ENCODE measurements at regions not wholly inside any gene's neighbourhood (a gene's known extent, or its start where the extent isn't known, plus 50 kb on each side); places are given as distances from the start of the nearest gene placed in this dataset.

DNA sequence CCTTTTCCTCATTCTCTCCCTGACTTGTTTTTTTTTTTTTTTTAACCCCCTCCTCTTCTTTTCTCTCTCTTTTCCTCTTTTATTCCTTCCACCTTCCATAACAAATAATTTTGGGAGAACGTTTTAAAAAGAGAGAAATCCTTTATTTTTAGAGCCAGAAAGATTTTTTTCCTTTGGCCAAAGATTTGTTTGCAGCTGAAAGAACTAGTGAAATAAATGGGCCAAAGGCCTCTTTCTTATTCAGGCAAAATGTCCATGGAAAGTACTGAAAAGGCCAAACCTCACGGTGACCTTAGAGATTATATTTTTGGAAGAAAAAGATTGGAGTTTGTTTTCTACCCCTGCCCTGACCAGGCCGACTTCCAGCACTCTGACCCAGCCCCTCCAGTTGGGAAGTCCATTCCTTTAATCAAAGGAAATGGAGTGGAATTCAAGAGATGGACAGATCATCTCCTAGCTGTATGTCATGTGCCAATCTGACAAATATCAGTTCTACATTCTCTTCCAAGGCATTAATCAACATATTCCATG lies 214.3 kb upstream of the ADAMTS9 start:
- TF ChIP-seq, protein P1, sequence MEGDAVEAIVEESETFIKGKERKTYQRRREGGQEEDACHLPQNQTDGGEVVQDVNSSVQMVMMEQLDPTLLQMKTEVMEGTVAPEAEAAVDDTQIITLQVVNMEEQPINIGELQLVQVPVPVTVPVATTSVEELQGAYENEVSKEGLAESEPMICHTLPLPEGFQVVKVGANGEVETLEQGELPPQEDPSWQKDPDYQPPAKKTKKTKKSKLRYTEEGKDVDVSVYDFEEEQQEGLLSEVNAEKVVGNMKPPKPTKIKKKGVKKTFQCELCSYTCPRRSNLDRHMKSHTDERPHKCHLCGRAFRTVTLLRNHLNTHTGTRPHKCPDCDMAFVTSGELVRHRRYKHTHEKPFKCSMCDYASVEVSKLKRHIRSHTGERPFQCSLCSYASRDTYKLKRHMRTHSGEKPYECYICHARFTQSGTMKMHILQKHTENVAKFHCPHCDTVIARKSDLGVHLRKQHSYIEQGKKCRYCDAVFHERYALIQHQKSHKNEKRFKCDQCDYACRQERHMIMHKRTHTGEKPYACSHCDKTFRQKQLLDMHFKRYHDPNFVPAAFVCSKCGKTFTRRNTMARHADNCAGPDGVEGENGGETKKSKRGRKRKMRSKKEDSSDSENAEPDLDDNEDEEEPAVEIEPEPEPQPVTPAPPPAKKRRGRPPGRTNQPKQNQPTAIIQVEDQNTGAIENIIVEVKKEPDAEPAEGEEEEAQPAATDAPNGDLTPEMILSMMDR (IDR thresholded peaks at IDR 0.05; ENCODE audit: insufficient read depth, low read depth, low read length, missing control alignments), result no peak
- H3K4me3 ChIP-seq (ENCODE audit: low read depth, low read length), result no peak overlapping the region
- no peak for DNase-seq (ENCODE audit: low read depth)

DNA sequence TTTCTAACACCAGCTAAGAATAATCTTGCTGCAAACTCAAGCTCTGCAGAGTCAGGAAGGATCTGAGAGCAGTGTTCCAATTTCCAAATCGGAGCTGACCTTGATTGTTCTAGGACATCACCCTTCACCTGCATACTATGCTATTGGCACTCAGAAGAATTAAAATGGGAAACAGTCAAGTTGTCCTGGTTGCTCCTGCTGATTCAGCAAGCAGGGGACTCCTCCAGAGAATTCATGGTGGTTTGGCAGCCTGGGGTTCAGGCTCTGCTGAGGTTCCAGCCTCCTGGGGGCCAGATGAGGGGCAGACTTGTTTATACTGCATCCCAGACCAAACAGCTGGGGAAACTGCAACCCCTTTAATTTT lies 213.7 kb upstream of the ADAMTS9 start:
- TF ChIP-seq, protein P1 (IDR thresholded peaks at IDR 0.05; ENCODE audit: insufficient read depth, low read depth, low read length, missing control alignments), result no peak
- H3K4me3 ChIP-seq (ENCODE audit: low read depth, low read length), result no peak overlapping the region
- DNase-seq (ENCODE audit: low read depth), result no peak

DNA sequence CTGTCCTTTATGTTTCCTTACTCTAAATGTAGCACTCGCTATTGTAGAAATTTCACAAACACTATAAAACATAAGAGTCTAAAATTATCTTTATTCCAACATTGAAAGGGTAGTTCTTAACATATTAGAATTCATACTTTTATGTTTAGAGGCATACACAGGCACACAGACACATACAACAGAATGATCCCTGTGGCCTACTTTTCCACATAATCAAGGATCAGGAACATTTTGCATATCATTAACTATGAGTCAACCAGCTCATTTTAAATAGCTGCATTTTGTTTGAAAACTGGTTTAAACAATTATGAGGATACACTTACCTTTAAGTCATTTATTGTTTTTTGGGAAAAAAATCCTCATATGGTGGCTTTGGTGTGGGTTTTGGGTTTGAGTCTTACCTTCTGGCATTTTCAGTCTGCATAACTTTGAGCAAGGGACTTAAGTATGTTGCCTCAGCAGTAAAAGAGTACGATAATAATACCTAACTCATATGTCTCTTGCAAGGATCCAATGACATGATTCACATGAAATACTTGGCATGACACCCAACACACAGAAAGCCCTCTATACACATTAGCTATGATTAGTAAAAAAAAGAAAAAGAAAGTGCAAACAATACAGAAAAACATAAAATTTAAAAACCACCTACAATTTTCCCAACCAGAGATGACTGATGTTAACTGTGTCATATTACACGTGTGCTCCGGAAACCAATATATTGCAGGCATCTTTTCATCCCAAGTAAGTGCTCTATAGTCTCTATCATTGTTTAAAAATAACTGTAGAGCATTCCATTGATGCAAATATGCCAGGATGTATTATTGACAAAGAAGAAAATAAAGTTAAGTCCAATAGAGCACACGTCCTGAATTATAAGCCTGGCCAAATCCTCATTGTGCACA lies 213.1 kb upstream of the ADAMTS9 start:
- H3K4me3 ChIP-seq (ENCODE audit: low read depth, low read length), result no peak overlapping the region
- DNase-seq (ENCODE audit: low read depth), result no peak
- TF ChIP-seq, protein P1 (IDR thresholded peaks at IDR 0.05; ENCODE audit: insufficient read depth, low read depth, low read length, missing control alignments), result no peak

DNA sequence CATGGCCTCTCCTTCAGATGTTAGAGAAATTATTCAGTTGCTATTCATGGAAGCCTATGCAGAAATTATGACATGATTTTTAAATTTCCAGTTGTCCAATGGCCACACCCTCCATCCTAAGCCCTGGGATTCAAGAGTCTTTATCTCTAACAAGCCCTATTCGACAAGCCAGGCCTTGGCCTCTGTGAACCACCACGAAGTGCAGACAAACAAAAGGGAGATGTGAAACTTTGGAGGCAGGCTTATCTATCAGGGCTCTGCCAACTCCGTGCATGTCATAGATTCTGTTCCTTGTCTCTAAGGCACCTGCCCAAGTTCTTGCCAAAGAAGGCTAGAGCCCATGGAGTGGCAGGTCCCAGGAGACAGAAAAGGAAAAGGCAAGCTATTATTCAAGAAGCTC lies 212.4 kb upstream of the ADAMTS9 start:
- no peak for DNase-seq (ENCODE audit: low read depth)

DNA sequence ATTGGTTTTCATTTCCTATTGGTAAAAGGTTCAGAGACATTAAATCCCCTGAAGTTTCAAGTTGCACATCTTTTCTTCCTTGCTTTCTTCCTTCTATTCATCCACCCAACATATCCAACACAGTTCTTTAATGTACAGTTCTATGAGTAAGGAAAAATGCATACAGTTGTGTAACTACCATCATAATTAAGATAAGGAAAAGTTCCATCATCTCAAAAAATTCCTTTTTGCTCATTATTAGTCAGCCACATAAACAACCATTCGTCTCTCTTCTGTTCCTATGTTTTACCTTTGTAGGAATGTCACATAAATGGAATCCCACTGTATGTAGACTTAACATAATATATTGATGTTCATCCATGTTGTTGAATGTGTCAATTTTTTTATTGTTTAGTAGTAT lies 211.1 kb upstream of the ADAMTS9 start:
- TF ChIP-seq, protein P1 (IDR thresholded peaks at IDR 0.05; ENCODE audit: insufficient read depth, low read depth, low read length, missing control alignments), result no peak
- H3K4me3 ChIP-seq (ENCODE audit: low read depth, low read length), result no peak overlapping the region
- DNase-seq (ENCODE audit: low read depth), result no peak

More for the DNA sequence above, 212.4 kb upstream of the ADAMTS9 start:
- no peak overlapping the region for H3K4me3 ChIP-seq (ENCODE audit: low read depth, low read length)
- TF ChIP-seq, protein P1 (IDR thresholded peaks at IDR 0.05; ENCODE audit: insufficient read depth, low read depth, low read length, missing control alignments), result no peak

DNA sequence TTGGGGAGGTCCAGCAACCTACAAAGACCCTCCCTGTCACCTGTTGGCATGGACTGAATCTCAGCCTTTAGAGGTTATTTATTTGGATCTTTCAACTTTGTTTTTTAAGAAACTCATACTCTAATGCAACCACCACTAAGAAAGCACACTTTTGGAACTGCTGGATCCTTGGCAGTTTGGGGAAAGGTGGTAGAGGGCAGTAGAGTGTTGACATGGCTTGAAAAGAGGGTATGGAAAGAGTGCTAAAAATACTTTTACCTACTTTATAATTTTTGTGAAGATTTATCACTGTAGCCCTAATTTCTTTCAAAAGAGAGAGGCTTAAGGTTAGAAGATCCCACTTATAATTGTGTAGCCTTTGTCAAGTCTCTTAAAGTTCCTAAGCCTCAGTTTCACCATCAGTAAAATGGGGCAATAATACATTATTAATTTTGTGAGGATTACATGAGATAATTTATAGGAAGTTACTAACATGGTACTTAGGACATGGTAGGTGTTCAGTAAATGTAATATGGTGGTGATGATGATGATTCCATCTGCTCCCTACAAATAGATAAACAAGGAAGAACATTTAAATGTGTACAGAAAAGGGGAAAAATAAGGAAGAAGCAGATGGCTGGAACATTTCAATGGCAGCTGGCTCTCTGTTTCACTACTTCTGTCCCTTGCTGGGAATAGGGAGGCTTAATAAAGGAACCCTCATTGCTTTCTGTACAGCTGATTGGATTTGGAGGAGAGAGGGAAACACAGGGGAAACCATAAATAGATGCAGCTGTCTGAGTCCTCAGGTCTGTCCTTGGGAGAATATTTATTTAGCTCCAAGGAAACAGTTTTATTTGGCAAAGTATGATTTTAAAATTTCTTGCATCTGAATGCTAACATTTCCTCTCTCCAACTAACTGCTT lies 208.4 kb upstream of the ADAMTS9 start:
- TF ChIP-seq, protein P1 (IDR thresholded peaks at IDR 0.05; ENCODE audit: insufficient read depth, low read depth, low read length, missing control alignments), result no peak
- no peak for DNase-seq (ENCODE audit: low read depth)
- no peak overlapping the region for H3K4me3 ChIP-seq (ENCODE audit: low read depth, low read length)

All from GM12865 (cell line).